ENCODE measurements at regions not wholly inside any gene's neighbourhood (a gene's known extent, or its start where the extent isn't known, plus 50 kb on each side); places are given as distances from the start of the nearest gene placed in this dataset.
A peak's percentile ranks its signal among the peaks of the same experiment; 100 is the strongest.

GRCh38 chr16:59328961-59329360 is 594.8 kb upstream of the GOT2 start:
- ATAC-seq (no peak), DNase-seq (no peak)

GRCh38 chr16:59327894-59328293 is 593.8 kb upstream of the GOT2 start:
- DNase-seq (no peak), ATAC-seq (no peak)

GRCh38 chr16:59326955-59327354 is 592.8 kb upstream of the GOT2 start:
- no peak for ATAC-seq
- no peak for DNase-seq

- no peak for ATAC-seq
- no peak for DNase-seq
Measured at GRCh38 chr16:59324462-59324861, 590.3 kb upstream of the GOT2 start.

GRCh38 chr16:59320657-59321056 is 586.5 kb upstream of the GOT2 start:
- ATAC-seq = no peak
- DNase-seq = no peak

GRCh38 chr16:59319871-59320270 is 585.8 kb upstream of the GOT2 start:
- no peak for ATAC-seq
- DNase-seq = no peak

- no peak for DNase-seq
- ATAC-seq = no peak
Measured at GRCh38 chr16:59305850-59306249, 571.7 kb upstream of the GOT2 start.

- DNase-seq = no peak
Measured at GRCh38 chr16:59296888-59297287, 562.8 kb upstream of the GOT2 start.

GRCh38 chr16:59295993-59296736 is 562.0 kb upstream of the GOT2 start:
- DNase-seq = no peak
- no peak for ATAC-seq

More at GRCh38 chr16:59296888-59297287, 562.8 kb upstream of the GOT2 start:
- no peak for ATAC-seq

GRCh38 chr16:59295474-59295873 is 561.4 kb upstream of the GOT2 start:
- ATAC-seq (no peak), DNase-seq (no peak)

GRCh38 chr16:59290718-59291117 is 556.6 kb upstream of the GOT2 start:
- ATAC-seq = no peak
- DNase-seq = no peak

GRCh38 chr16:59289151-59289550 is 555.0 kb upstream of the GOT2 start:
- DNase-seq = no peak
- no peak for ATAC-seq

GRCh38 chr16:59274141-59274540 is 540.0 kb upstream of the GOT2 start:
- ATAC-seq (no peak), DNase-seq (no peak)

GRCh38 chr16:59263955-59264354 is 529.8 kb upstream of the GOT2 start:
- DNase-seq (no peak), ATAC-seq (no peak)

GRCh38 chr16:59260892-59261291 is 526.8 kb upstream of the GOT2 start:
- peak; percentile 45 for ATAC-seq
- no peak for DNase-seq

GRCh38 chr16:59259950-59260319 is 525.8 kb upstream of the GOT2 start:
- ATAC-seq (peak; percentile 41), DNase-seq (no peak)

- DNase-seq = peak; percentile 6
- no peak for ATAC-seq
Measured at GRCh38 chr16:59259074-59259949, 525.2 kb upstream of the GOT2 start.

- DNase-seq (no peak), ATAC-seq (no peak)
Measured at GRCh38 chr16:59252317-59252716, 518.2 kb upstream of the GOT2 start.

- ATAC-seq (no peak), DNase-seq (no peak)
Measured at GRCh38 chr16:59249011-59249410, 514.9 kb upstream of the GOT2 start.

- DNase-seq (no peak), ATAC-seq (no peak)
Measured at GRCh38 chr16:59242556-59242955, 508.4 kb upstream of the GOT2 start.

- DNase-seq (no peak), ATAC-seq (no peak)
Measured at GRCh38 chr16:59238246-59238645, 504.1 kb upstream of the GOT2 start.

GRCh38 chr16:59236804-59237458 is 502.8 kb upstream of the GOT2 start:
- ATAC-seq (no peak), DNase-seq (no peak)

GRCh38 chr16:59224401-59224800 is 490.3 kb upstream of the GOT2 start:
- ATAC-seq (no peak), DNase-seq (no peak)
